Panc1 (cell line): ENCODE measurements at regions not wholly inside any gene's neighbourhood (a gene's known extent, or its start where the extent isn't known, plus 50 kb on each side); places are given as distances from the start of the nearest gene placed in this dataset.

Experiments used
- CTCF ChIP-seq: fragments of 450-650 bp; IDR thresholded peaks from 2 replicates; pipeline ENCODE4 v1.5.1; 2017; ENCODE audit warnings: mild to moderate bottlenecking
- POLR2AphosphoS5 ChIP-seq: IDR thresholded peaks from 2 replicates; pipeline ENCODE4 v1.6.1; 2012; ENCODE audit warnings: mild to moderate bottlenecking, low read depth, low read length, moderate library complexity
- SIN3A ChIP-seq: IDR thresholded peaks from 2 replicates; pipeline ENCODE4 v1.6.1; 2012; ENCODE audit warnings: low read depth, mild to moderate bottlenecking, low read length, moderate library complexity, borderline replicate concordance; ENCODE audit not compliant: insufficient read depth
- TCF7L2 ChIP-seq: IDR thresholded peaks from 2 replicates; pipeline ENCODE4 v1.6.1; 2011; ENCODE audit warnings: mild to moderate bottlenecking, low read depth, low read length, inconsistent platforms

- TF ChIP-seq CTCF (no peak), TCF7L2 (no peak), POLR2AphosphoS5 (no peak), SIN3A (no peak)
These were observed 927.1 kb downstream of the C4orf33 start for GRCh38 chr4:130023088-130023487.
